ENCODE measurements at regions not wholly inside any gene's neighbourhood (a gene's known extent, or its start where the extent isn't known, plus 50 kb on each side); places are given as distances from the start of the nearest gene placed in this dataset.

- TF ChIP-seq ZNF274 (IDR thresholded peaks at IDR 0.05; ENCODE audit: low read depth, low read length) = no peak
- H3K4me3 ChIP-seq (ENCODE audit: low read length) = no peak overlapping the region
Measured at GRCh38 chr11:110818032-110818687, 105.9 kb upstream of the ARHGAP20 start.

GRCh38 chr11:110812086-110812733 lies 100.0 kb upstream of the ARHGAP20 start:
- no peak overlapping the region for H3K4me3 ChIP-seq (ENCODE audit: low read length)
- no peak for TF ChIP-seq ZNF274 (IDR thresholded peaks at IDR 0.05; ENCODE audit: low read depth, low read length)

- TF ChIP-seq ZNF274 (IDR thresholded peaks at IDR 0.05; ENCODE audit: low read depth, low read length) = no peak
- no peak overlapping the region for H3K4me3 ChIP-seq (ENCODE audit: low read length)
Measured at GRCh38 chr11:110809417-110810199, 97.4 kb upstream of the ARHGAP20 start.

GRCh38 chr11:110808248-110808647 lies 96.0 kb upstream of the ARHGAP20 start:
- no peak for TF ChIP-seq ZNF274 (IDR thresholded peaks at IDR 0.05; ENCODE audit: low read depth, low read length)
- H3K4me3 ChIP-seq (ENCODE audit: low read length) = no peak overlapping the region

- H3K4me3 ChIP-seq (ENCODE audit: low read length) = no peak overlapping the region
- TF ChIP-seq ZNF274 (IDR thresholded peaks at IDR 0.05; ENCODE audit: low read depth, low read length) = no peak
Measured at GRCh38 chr11:110807801-110808200, 95.6 kb upstream of the ARHGAP20 start.

GRCh38 chr11:110805756-110806155 lies 93.5 kb upstream of the ARHGAP20 start:
- TF ChIP-seq ZNF274 (IDR thresholded peaks at IDR 0.05; ENCODE audit: low read depth, low read length) = no peak

GRCh38 chr11:110802162-110802561 lies 89.9 kb upstream of the ARHGAP20 start:
- no peak for TF ChIP-seq ZNF274 (IDR thresholded peaks at IDR 0.05; ENCODE audit: low read depth, low read length)
- no peak overlapping the region for H3K4me3 ChIP-seq (ENCODE audit: low read length)

More at GRCh38 chr11:110805756-110806155, 93.5 kb upstream of the ARHGAP20 start:
- no peak overlapping the region for H3K4me3 ChIP-seq (ENCODE audit: low read length)

- no peak overlapping the region for H3K4me3 ChIP-seq (ENCODE audit: low read length)
- no peak for TF ChIP-seq ZNF274 (IDR thresholded peaks at IDR 0.05; ENCODE audit: low read depth, low read length)
Measured at GRCh38 chr11:110801328-110801727, 89.1 kb upstream of the ARHGAP20 start.

GRCh38 chr11:110798201-110798900 lies 86.1 kb upstream of the ARHGAP20 start:
- H3K4me3 ChIP-seq (ENCODE audit: low read length) = no peak overlapping the region
- TF ChIP-seq ZNF274 (IDR thresholded peaks at IDR 0.05; ENCODE audit: low read depth, low read length) = no peak

- no peak overlapping the region for H3K4me3 ChIP-seq (ENCODE audit: low read length)
- TF ChIP-seq ZNF274 (IDR thresholded peaks at IDR 0.05; ENCODE audit: low read depth, low read length) = no peak
Measured at GRCh38 chr11:110797453-110797852, 85.2 kb upstream of the ARHGAP20 start.

- no peak overlapping the region for H3K4me3 ChIP-seq (ENCODE audit: low read length)
- TF ChIP-seq ZNF274 (IDR thresholded peaks at IDR 0.05; ENCODE audit: low read depth, low read length) = no peak
Measured at GRCh38 chr11:110795112-110795624, 82.9 kb upstream of the ARHGAP20 start.

GRCh38 chr11:110793556-110793955 lies 81.3 kb upstream of the ARHGAP20 start:
- H3K4me3 ChIP-seq (ENCODE audit: low read length) = no peak overlapping the region
- no peak for TF ChIP-seq ZNF274 (IDR thresholded peaks at IDR 0.05; ENCODE audit: low read depth, low read length)

- TF ChIP-seq ZNF274 (IDR thresholded peaks at IDR 0.05; ENCODE audit: low read depth, low read length) = no peak
- H3K4me3 ChIP-seq (ENCODE audit: low read length) = no peak overlapping the region
Measured at GRCh38 chr11:110791621-110792020, 79.4 kb upstream of the ARHGAP20 start.

- TF ChIP-seq ZNF274 (IDR thresholded peaks at IDR 0.05; ENCODE audit: low read depth, low read length) = no peak
- no peak overlapping the region for H3K4me3 ChIP-seq (ENCODE audit: low read length)
Measured at GRCh38 chr11:110787680-110788079, 75.4 kb upstream of the ARHGAP20 start.
